Ovary (tissue), 3 donors: ENCODE measurements at regions not wholly inside any gene's neighbourhood (a gene's known extent, or its start where the extent isn't known, plus 50 kb on each side); places are given as distances from the start of the nearest gene placed in this dataset.

ENCODE experiments used
- POLR2A ChIP-seq: fragments of 450-650 bp; IDR thresholded peaks from one replicate; pipeline ENCODE4 v1.6.1; 2017; ENCODE audit warnings: antibody characterized with exemption, mild to moderate bottlenecking, moderate library complexity
- TF ChIP-seq, protein P1 (sequence below), 3 donors: fragments of 450-650 bp in 2 of 3; fragments of 200-600 bp in 1 of 3; IDR thresholded peaks; one replicate each; pipeline versions ENCODE4 v1.5.1 to v1.8.0; 2016 to 2022; ENCODE audit warnings: antibody characterized with exemption in 3 of 3, mild to moderate bottlenecking in 1 of 3
- donor health status: DM: no; HTN: no; CAD: no.

DNA sequence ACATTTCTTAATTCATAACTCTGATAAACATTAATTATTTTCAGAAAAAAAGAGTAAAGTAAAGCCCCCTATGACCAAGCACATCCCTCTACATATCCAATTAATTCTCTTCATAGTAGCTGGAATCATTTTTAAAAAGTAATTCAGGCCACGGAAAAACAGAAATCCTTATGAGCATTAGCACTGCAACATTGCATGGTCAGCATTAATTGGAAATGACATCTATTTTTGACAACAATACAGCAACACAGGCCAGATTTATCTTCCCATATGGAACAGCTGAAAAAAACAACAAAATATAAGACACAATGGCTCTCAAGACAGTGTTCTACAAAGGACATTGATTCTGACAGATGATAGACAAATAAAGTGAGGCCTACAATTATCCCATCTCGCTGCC lies 236.6 kb downstream of the TMA16 start:
- TF ChIP-seq, protein P1, sequence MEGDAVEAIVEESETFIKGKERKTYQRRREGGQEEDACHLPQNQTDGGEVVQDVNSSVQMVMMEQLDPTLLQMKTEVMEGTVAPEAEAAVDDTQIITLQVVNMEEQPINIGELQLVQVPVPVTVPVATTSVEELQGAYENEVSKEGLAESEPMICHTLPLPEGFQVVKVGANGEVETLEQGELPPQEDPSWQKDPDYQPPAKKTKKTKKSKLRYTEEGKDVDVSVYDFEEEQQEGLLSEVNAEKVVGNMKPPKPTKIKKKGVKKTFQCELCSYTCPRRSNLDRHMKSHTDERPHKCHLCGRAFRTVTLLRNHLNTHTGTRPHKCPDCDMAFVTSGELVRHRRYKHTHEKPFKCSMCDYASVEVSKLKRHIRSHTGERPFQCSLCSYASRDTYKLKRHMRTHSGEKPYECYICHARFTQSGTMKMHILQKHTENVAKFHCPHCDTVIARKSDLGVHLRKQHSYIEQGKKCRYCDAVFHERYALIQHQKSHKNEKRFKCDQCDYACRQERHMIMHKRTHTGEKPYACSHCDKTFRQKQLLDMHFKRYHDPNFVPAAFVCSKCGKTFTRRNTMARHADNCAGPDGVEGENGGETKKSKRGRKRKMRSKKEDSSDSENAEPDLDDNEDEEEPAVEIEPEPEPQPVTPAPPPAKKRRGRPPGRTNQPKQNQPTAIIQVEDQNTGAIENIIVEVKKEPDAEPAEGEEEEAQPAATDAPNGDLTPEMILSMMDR (IDR thresholded peaks at IDR 0.05): no peak
- no peak for TF ChIP-seq POLR2A
